ENCODE measurements at regions not wholly inside any gene's neighbourhood (a gene's known extent, or its start where the extent isn't known, plus 50 kb on each side); places are given as distances from the start of the nearest gene placed in this dataset.

- no peak for DNase-seq (ENCODE audit: low read depth)
These were observed 102.4 kb downstream of the EFNB2 start for GRCh38 chr13:106433066-106433465.

DNA sequence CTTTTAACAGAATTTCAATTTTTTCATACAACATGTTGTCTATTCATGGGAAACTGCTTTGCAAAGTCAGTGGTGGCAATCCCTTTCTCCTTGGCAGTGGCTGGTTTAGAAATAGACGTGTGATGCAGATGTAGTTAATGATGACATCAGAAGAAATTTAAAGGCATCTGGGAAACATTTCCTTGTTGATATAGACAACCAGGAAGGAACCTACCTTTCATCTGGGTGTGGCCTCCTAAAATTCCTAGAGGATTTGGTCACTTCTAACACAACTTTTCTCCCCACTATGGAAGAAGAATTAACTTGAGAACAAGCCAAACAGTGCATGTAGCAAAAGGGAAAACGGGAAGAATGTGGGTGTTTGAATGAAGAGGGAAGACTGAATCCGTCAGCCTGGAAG is 102.8 kb downstream of the EFNB2 start:
- no peak for DNase-seq (ENCODE audit: low read depth)

- DNase-seq (ENCODE audit: low read depth): no peak
These were observed 108.6 kb downstream of the EFNB2 start for GRCh38 chr13:106426909-106427308.

- DNase-seq (ENCODE audit: low read depth): no peak
These were observed 109.8 kb downstream of the EFNB2 start for GRCh38 chr13:106425661-106426060.

GRCh38 chr13:106424805-106425204 is 110.7 kb downstream of the EFNB2 start:
- no peak for DNase-seq (ENCODE audit: low read depth)

GRCh38 chr13:106423530-106423929 is 111.9 kb downstream of the EFNB2 start:
- DNase-seq (ENCODE audit: low read depth): no peak

DNA sequence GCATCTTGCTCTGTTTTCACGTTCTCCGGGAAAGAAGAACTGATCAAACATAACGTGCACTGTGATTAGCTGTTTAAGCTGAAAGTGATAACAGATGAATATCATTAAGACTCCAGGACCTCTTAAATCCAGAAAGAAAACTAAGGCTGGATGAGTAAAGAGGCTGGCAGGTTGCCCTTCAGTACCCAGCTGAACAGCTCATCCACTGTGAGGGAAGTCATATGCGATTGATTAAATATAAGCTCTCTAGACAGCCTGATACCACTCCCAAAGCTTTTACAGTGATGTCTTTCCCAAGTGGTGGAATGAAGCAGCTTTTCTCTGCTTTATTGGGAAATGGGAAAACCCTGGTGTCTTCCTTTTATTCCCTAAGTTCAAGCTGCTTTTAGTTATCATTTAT is 116.9 kb downstream of the EFNB2 start:
- DNase-seq (ENCODE audit: low read depth): no peak

DNA sequence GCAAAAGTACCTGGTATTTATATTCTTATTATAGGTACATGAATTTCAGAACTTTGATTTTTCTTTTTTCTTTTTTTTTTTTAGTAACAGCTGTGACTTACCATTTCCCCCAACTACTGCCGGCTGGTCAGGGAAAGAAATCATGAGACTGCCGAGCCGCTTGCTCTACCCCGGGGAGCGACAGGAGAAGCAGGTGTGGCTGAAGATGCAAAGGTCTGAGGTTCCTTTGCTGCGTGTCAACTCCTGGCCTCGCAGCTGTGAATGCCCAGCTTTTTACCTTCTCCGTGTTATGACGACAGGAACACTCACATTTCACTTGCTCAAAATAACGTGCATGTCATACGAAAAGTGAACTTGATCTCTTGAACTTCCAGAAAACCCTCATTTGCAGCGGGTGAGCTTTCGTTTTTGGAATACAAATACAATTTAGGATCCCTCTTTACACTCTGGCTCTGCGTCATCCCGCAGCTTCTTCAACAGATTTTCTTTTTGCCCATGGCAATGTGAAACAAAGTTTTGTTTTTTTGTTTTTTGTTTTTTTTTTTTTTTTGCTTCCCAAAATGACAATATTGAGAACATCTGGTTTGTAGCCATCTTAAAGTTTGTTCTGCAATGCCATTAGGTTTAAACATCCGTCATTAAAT is 117.9 kb downstream of the EFNB2 start:
- DNase-seq (ENCODE audit: low read depth): no peak

DNA sequence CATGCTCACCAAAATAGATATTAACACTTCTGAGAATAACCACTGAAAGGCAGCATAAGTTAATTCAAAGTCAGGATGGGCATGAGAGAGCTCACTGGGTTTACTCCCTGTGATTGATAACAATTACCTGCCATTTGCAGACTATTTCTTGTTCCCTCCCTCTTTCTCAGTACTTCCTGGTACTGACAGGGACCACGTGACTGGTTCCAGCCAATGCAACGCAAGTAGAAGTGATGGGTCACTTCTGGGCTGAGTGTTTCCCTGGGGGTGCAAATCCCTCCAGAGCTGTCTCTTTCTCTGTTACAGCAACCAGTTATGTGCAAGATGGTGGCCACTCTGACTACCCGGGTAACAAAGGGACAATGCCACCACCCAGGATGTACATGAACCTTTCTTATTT is 118.8 kb downstream of the EFNB2 start:
- no peak for DNase-seq (ENCODE audit: low read depth)

GRCh38 chr13:106415971-106416370 is 119.5 kb downstream of the EFNB2 start:
- no peak for DNase-seq (ENCODE audit: low read depth)

- no peak for DNase-seq (ENCODE audit: low read depth)
These were observed 120.0 kb downstream of the EFNB2 start for GRCh38 chr13:106415442-106415841.

GRCh38 chr13:106407338-106407737 is 128.1 kb downstream of the EFNB2 start:
- DNase-seq (ENCODE audit: low read depth): no peak

DNA sequence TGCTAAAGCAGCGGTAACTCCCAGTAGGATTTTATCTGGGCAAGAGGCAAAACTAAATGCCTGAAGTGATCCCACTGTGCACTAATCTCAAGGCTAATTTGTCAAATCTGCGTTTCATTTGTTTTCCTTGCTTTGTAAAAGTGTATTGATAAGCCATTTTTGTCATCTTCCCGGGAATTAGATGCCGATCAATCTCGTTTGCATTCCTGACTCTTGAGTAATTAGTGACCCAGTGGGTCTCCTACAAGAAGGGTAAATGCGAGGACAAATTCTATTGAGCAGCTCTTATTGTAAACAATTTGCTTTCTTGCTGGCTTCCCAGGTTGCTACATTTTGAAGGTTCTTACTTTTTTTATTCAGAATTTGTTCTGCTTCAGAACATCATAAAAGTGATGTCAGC is 129.7 kb downstream of the EFNB2 start:
- no peak for DNase-seq (ENCODE audit: low read depth)

DNA sequence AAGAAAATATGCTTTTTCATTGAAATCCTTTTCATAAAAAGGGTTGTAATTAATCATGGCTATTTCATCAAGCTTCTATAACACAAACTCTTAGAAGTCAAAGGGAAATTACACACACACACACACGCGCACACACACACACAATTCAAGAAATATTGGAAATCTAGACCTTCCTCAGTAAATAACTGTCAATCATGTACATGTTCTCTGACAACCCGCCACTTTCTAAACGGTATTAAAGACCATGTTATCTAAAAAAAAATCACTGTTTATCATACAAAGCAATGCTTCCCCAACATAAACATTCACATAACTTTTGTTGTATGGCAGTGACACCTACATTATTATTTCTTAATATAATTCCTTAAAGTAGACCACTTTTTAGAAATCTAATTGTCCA is 132.2 kb downstream of the EFNB2 start:
- DNase-seq (ENCODE audit: low read depth): no peak

GRCh38 chr13:106402866-106403265 is 132.6 kb downstream of the EFNB2 start:
- DNase-seq (ENCODE audit: low read depth): no peak

- no peak for DNase-seq (ENCODE audit: low read depth)
These were observed 134.4 kb downstream of the EFNB2 start for GRCh38 chr13:106401081-106401480.

GRCh38 chr13:106400289-106400688 is 135.2 kb downstream of the EFNB2 start:
- DNase-seq (ENCODE audit: low read depth): no peak

GRCh38 chr13:106398289-106398688 is 137.2 kb downstream of the EFNB2 start:
- DNase-seq (ENCODE audit: low read depth): no peak

DNA sequence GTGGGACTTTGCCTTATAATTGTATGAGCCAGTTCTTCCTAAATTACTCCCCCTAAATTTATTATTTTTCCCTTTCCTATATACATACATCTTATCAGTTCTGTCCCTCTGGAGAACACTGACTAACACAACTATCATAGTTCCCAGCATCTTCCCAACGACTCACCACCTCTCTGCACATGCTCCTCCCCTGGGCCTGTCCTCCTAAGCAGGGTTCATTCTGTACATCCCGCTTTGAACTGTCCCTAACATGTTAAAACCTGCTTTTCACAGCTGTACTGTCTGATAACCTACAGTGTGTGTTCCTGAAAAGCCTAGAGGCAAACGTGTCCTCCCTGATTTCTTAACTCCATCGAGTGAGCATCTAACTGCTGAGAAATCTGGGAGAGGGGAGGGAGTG is 141.7 kb downstream of the EFNB2 start:
- DNase-seq (ENCODE audit: low read depth): no peak

DNA sequence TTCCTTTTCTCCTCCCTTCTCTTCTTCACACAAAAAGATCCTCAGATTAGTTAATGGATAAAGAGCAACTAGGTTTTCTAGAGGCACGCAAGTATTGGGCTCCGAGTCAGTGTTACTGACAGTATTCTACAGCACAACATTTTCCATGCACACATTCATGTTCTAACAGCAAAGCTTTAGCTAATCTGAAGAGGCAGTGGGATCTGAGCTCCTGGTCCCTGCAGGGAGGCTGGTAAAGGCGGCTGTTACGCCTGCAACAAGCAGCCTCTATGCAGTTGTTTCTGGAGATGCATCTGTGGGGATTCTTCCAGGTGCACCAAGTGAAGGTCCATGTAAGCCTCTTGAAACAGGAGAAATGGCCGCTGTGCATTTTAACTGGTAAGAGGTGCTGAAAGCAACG is 143.8 kb downstream of the EFNB2 start:
- DNase-seq (ENCODE audit: low read depth): no peak

DNA sequence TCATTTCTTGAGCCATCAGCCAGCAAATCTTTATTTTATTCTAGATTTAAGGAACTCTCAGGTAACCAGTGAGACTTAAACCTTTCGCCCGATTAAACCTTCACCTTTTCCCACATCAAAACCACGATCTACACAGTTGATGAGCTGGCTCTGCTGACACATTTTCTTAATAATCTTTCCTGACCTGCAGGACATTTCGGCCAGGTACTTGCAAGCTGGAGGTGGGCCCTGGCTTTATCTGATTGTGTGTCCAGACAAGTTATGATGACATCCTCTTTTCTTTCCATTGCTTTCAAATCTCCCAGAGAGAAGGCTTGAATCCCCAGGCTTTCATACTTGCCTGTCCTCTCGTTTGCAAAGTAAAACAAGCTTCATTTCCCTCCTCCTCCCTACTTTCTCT is 144.2 kb downstream of the EFNB2 start:
- no peak for DNase-seq (ENCODE audit: low read depth)

GRCh38 chr13:106390367-106390766 is 145.1 kb downstream of the EFNB2 start:
- DNase-seq (ENCODE audit: low read depth): no peak

- no peak for DNase-seq (ENCODE audit: low read depth)
These were observed 149.8 kb downstream of the EFNB2 start for GRCh38 chr13:106385654-106386053.

GRCh38 chr13:106384516-106384915 is 150.9 kb downstream of the EFNB2 start:
- DNase-seq (ENCODE audit: low read depth): no peak

GRCh38 chr13:106383791-106384190 is 151.7 kb downstream of the EFNB2 start:
- DNase-seq (ENCODE audit: low read depth): no peak
